GM21390 (cell line): ENCODE measurements at regions not wholly inside any gene's neighbourhood (a gene's known extent, or its start where the extent isn't known, plus 50 kb on each side); places are given as distances from the start of the nearest gene placed in this dataset.

ENCODE experiments used
- ATAC-seq: cut with Tn5 transposase; IDR thresholded peaks from one replicate; pipeline ENCODE4 v1.9.1; 2021; ENCODE audit not compliant: unreplicated experiment

DNA sequence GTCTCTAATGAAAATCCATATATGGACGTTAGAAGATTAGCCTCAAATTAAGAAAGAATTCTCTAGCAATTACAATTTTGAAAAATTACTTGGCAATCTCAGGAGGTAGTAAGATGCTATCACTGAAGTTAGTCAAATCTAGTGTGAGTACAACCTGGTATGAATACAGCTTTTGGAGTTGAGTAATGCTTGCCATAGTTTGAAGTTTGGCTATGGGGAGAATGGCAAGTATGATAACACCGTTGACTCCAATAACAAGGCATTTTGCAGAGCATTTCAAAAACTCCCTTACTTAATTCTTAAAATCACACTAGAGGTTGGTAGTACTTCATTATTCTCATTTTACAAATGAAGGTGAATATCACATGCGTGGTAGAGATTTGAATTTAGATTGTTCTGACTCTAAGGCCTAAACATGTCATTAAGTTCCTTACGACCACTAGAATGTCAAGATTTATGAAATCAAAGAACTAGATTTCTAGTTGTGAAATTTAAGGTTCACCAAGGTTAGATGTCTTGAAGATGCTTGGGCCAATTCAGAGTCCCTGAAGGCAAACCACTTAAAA is 355.4 kb downstream of the ETS1 start:
- ATAC-seq: no peak

- ATAC-seq: no peak
Measured at GRCh38 chr11:128227466-128227865, 359.9 kb downstream of the ETS1 start.

GRCh38 chr11:128226106-128226716 is 361.1 kb downstream of the ETS1 start:
- no peak for ATAC-seq

- ATAC-seq: no peak
Measured at GRCh38 chr11:128222245-128222884, 365.0 kb downstream of the ETS1 start.

DNA sequence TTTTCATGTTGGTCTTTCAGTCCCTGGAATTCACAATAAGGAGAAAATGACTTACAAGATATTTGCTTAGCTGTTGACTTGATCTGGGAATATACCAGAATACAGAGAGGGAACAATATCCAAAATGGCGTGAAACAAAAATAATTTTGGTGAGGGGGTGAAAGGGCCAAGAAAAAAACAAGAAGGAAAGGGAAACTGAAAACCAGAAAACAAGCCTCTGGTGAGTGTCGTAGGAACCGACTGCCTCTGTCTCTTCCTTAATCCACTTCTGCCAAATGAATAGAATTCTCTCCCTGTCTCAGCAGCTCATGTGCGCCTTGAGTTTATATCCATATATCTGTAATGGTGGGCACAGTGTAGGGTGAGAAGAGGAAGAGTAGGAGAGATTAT is 367.6 kb downstream of the ETS1 start:
- ATAC-seq: no peak

DNA sequence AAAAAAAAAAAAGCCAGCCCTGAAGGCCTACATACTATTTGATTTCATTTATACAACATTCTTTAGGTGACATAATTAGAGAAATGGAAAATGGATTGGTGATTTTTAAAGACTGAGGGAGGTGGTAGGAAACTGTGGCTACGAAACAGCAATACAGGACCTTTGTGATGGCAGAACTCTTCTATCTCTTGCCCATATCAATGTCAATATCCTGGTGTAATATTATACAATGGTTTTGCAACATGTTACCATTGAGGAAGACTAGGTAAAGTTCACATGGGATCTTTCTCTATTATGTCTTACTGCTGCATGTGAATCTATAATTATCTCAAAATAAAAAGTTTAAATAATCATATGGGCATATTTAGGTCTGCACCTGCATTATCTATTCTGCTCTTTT is 371.2 kb downstream of the ETS1 start:
- no peak for ATAC-seq

GRCh38 chr11:128215238-128215882 is 372.0 kb downstream of the ETS1 start:
- no peak for ATAC-seq

DNA sequence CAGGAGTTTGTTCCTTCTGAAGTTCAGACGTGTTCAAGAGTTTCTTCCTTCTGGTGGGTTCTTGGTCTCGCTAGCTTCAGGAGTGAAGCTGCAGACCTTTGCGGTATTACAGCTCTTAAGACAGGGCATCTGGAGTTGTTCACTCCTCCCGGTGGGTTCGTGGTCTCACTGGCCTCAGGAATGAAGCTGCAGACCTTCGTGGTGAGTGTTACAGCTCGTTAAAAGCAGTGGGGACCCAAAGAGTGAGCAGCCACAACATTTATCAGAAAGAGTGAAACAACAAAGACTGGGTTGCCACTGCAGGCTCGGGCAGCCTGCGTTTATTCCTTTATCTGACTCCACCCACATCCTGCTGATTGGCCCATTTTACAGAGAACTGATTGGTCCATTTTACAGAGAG is 373.1 kb downstream of the ETS1 start:
- no peak for ATAC-seq

GRCh38 chr11:128213461-128213860 is 373.9 kb downstream of the ETS1 start:
- ATAC-seq: no peak

DNA sequence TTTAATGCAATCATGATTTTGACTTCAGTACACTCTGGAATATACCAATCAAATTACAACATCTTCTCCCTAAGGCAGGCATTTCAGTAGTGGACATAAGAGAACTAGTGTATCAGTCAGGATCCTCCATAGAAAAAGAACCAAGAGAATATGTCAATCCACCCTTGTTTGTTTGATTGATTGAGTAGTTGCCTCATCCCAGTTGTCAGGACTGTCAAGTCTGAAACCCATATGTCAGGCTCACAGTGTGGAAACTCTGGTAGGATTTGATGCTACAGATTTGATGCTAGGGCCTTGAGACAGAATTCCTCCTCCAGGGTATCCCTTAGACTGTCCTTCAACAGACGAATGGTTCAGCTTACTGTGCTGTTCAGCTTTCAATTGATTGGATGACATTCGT is 375.0 kb downstream of the ETS1 start:
- no peak for ATAC-seq

- no peak for ATAC-seq
Measured at GRCh38 chr11:128210148-128210940, 377.0 kb downstream of the ETS1 start.

DNA sequence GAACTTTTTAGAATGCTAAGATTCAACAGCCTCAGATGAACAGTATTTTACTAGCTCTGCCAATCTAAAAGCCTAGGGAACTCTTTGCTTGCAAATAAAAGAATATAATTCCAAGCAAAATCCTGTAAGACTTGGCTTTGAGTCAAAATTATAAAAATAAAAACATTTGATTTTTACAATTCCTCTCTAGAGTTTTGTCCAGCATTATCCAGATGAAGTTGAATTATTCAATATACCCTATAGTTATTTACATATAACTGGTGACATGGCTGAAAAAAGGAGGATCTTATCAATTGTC is 378.3 kb downstream of the ETS1 start:
- ATAC-seq: no peak

DNA sequence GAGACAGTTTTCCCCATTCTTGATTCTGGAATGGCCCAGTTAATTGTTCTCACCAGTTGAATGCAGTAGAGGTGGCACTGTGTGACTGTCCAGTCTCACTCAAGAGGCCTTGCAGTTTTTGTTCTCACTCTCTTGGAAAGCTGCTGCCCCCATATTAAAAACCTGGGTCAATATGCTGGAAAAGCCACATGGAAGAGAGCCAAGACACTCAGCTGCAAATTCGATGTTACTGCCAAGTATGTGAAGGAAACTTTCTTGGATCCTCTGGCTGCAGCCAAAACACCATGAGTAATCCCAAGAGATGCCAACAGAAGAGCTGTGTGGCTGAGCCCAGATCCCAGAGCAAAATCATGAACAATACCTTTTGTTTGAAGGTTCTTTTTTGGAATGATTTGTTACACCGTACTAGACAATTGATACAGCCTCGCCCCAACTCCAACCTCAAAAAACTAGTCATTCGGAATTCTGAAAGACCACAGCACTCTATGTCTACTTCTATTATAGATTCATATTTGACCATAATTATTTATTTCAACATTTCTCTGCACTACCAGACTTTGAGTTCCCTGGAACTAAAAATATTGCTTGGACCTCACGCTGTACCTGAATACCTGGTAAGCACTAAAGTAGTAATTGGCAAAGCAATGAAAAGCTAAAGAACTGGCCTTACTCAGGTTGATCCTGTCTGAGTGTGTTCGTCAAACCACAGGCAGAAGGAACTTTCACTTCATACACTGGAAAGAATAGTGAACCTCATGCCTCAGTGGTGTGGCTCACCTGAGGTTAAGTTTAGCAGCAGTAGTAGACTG is 378.8 kb downstream of the ETS1 start:
- no peak for ATAC-seq

GRCh38 chr11:128207861-128208321 is 379.5 kb downstream of the ETS1 start:
- no peak for ATAC-seq

DNA sequence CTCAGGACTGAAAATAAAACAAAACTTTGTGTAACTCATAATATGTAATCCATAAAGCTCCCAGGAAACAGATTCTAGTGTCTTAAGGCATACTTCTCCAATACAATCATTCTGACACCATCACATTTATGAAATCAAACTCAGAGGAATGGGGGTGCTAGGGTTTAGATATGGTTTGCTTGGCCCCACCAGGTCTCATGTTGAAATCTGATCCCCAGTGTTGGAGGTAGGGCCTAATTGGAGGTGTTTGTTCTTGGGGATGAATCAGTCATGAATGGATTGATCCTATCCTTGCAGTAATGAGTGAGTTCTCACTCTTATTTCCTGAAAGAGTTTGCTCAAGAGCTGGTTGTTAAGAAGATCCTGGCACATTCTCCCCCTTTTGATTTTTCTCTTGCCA is 380.9 kb downstream of the ETS1 start:
- ATAC-seq: no peak

DNA sequence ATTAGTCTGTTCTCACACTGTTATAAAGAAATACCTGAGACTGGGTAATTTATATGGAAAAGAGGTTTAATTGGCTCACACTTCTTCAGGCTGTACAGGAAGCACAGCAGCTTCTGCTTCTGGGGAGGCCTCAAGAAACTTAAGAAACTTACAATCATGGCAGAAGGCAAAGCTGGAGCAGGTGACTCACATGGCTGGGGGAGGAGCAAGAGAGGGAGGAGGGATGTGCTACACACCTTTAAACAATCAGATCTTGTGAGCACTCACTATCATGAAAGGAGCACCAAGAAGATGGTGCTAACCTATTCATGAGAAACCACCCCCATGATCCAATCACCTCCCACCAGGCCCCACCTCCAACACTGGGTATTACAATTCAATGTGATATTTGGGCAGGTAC is 381.6 kb downstream of the ETS1 start:
- ATAC-seq: no peak

GRCh38 chr11:128204898-128205297 is 382.5 kb downstream of the ETS1 start:
- ATAC-seq: no peak

DNA sequence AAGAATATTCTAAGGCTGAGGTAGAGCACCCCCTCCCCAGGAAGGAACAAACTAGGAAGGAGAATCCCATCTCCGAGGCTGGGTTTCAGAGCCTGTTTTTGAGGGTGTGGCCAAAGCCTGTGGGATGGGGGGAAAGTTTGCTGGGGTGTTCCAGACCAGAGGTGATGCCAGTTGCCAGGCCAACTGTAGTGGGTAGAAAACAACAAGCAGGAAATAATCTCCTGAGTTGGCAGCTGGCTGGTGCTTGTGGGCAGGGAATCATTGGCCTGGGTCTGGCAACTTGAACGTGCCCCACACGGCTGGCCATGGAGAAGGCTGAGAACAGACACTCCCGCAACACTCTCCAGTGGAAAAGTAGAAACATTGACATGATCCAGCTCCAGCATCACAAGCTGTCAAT is 385.6 kb downstream of the ETS1 start:
- no peak for ATAC-seq

DNA sequence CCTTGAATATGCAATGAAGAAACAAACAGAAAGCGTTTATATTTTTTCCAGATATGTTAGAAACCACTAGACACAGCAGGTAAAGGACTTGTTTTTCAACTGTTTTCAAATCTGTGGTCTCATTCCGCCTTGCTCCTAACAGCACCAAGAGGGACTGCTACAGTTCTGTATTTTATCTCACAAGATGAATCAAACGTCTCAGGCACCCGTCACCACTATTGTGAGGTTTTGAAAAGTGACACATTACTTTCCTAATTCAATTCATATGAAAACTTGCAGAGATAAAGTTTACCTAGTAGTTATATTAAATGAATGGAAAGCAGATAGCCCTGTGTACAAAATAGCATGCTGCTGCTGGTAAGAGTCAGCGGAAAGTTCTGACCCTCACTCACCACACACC is 386.3 kb downstream of the ETS1 start:
- no peak for ATAC-seq

DNA sequence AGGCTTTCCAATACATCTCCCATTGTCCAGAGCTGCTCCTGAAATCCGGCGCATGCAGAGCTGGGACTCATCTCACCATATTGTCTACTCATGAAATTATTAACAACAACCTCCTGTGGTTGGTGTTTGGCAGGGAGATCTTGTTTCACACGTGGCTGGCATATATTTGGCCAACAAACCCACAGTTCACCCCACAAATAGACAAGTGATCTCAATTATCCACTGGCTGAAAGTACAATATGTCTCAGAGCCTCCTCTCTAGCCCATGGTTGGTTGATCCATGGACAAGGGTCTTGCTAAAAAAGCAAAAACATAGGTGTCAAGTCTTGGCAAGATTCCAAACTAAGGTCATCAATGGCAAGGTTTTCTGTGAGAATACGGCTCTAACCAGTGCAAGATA is 386.9 kb downstream of the ETS1 start:
- no peak for ATAC-seq
